HepG2 (cell line): ENCODE measurements at regions not wholly inside any gene's neighbourhood (a gene's known extent, or its start where the extent isn't known, plus 50 kb on each side); places are given as distances from the start of the nearest gene placed in this dataset.

Experiments
- ATAC-seq: fragments of 200-7000 bp; cut with Tn5 transposase; 3 replicates; pipeline ENCODE4 v1.9.1; 2020; ENCODE audit warnings: mild to moderate bottlenecking, moderate library complexity
- BruUV-seq: library from RNA; stranded (reverse); fragments of 400-500 nt; replicated peaks from 2 replicates; lab custom pipeline; 2021; lab: Mats Ljungman, UMichigan
- CTCF ChIA-PET: fragments of 300-600 bp; formaldehyde crosslinking; extraction: SDS; loops from one replicate; lab custom pipeline; 2021; ENCODE audit warnings: low total read pairs, inconsistent platforms, low intra/inter-chr PET ratio; lab: Yijun Ruan, JAX
- POLR2A ChIA-PET: fragments of 350-600 bp; sonication (Branson Sonifier 250); formaldehyde crosslinking; loops from one replicate; lab custom pipeline; 2020; ENCODE audit warnings: antibody characterized with exemption, inconsistent platforms; lab: Yijun Ruan, JAX
- DNase-seq: peaks from one replicate; pipeline ENCODE4 v3.0.0-alpha.2; 2015; ENCODE audit warnings: low spot score
- FAIRE-seq: peaks from 3 replicates; lab custom pipeline; 2011; peaks lifted over from hg19 to GRCh38; lab: Jason Lieb, UNC
- H2AFZ ChIP-seq: one replicate; pipeline ENCODE4 v1.6.1; 2011; ENCODE audit warnings: low read length, inconsistent platforms
- H3K27ac ChIP-seq: fragments of 300-600 bp; 3 replicates; pipeline ENCODE4 v1.8.0; 2011; ENCODE audit warnings: mixed run types, mild to moderate bottlenecking, mixed read lengths, low read length, inconsistent platforms; ENCODE audit not compliant: insufficient read depth; ENCODE audit errors: extremely low read length
- H3K27me3 ChIP-seq, 2 experiments: fragments of 200-600 bp in 1 of 2; 2 replicates in 1 of 2; 3 replicates in 1 of 2; pipeline versions ENCODE4 v1.6.0 to v1.8.0; 2011; ENCODE audit warnings: low read length in 2 of 2, mild to moderate bottlenecking in 2 of 2, moderate library complexity in 2 of 2, inconsistent platforms in 1 of 2; ENCODE audit not compliant: insufficient read depth in 2 of 2, control insufficient read depth in 1 of 2
- H3K36me3 ChIP-seq, 2 experiments: fragments of 200-600 bp in 1 of 2; replicated peaks in 1 of 2; 2 replicates in 1 of 2; 3 replicates in 1 of 2; pipeline versions ENCODE4 v1.5.1 to v1.8.0; 2011; ENCODE audit warnings: low read length in 2 of 2, inconsistent platforms in 1 of 2; ENCODE audit not compliant: insufficient read depth in 2 of 2, control insufficient read depth in 1 of 2
- H3K4me1 ChIP-seq: 2 replicates; pipeline ENCODE4 v1.5.1; 2012; ENCODE audit warnings: low read length, inconsistent platforms; ENCODE audit not compliant: insufficient read depth
- H3K4me2 ChIP-seq: 2 replicates; pipeline ENCODE4 v1.6.0; 2011; ENCODE audit warnings: low read depth, low read length, inconsistent platforms
- H3K4me3 ChIP-seq, 3 experiments: fragments of 200-600 bp in 1 of 3; sonication (generic), shearing (Covaris generic) in 1 of 3; replicated peaks in 1 of 3; 2 replicates each; pipeline ENCODE4 v1.5.1; 2011 to 2016; ENCODE audit warnings: low read length in 3 of 3, inconsistent platforms in 2 of 3, low read depth in 2 of 3, mild to moderate bottlenecking in 2 of 3, control low read depth in 1 of 3, mixed read lengths in 1 of 3; ENCODE audit not compliant: insufficient read depth in 1 of 3
- H3K79me2 ChIP-seq: one replicate; pipeline ENCODE4 v1.6.1; 2011; ENCODE audit warnings: low read length, inconsistent platforms; ENCODE audit not compliant: insufficient read depth
- H3K9ac ChIP-seq: 2 replicates; pipeline ENCODE4 v1.6.0; 2011; ENCODE audit warnings: mild to moderate bottlenecking, low read depth, low read length, inconsistent platforms; ENCODE audit not compliant: insufficient read depth
- H3K9me3 ChIP-seq: 2 replicates; pipeline ENCODE4 v1.5.1; 2012; ENCODE audit warnings: mild to moderate bottlenecking, low read length
- H4K20me1 ChIP-seq: 2 replicates; pipeline ENCODE4 v1.6.0; 2011; ENCODE audit warnings: inconsistent platforms, mild to moderate bottlenecking, low read length, moderate library complexity; ENCODE audit not compliant: insufficient read depth
- CERS6 ChIP-seq: sonication (generic); formaldehyde crosslinking; IDR thresholded peaks from 2 replicates; pipeline ENCODE4 v1.5.0; 2020; ENCODE audit warnings: missing genetic modification reagents
- CHD4 ChIP-seq: fragments of 200-600 bp; sonication (generic); IDR thresholded peaks from 2 replicates; pipeline ENCODE4 v1.7.0; 2017; ENCODE audit warnings: mild to moderate bottlenecking, low read length, borderline replicate concordance
- CSRNP2 ChIP-seq: sonication (generic); formaldehyde crosslinking; conservative IDR thresholded peaks from 2 replicates; pipeline ENCODE4 v1.8.0; 2022; ENCODE audit warnings: low read depth, missing genetic modification reagents
- GMEB1 ChIP-seq: sonication (generic); formaldehyde crosslinking; IDR thresholded peaks from 2 replicates; pipeline ENCODE4 v1.5.1; 2020; ENCODE audit warnings: missing genetic modification reagents, mild to moderate bottlenecking, borderline replicate concordance
- NCOR1 ChIP-seq: fragments of 200-600 bp; sonication (generic); IDR thresholded peaks from 2 replicates; pipeline ENCODE4 v1.7.0; 2017; ENCODE audit warnings: antibody characterized with exemption, low read length, borderline replicate concordance
- SMAD9 ChIP-seq: sonication (generic); formaldehyde crosslinking; IDR thresholded peaks from 2 replicates; pipeline ENCODE4 v1.5.1; 2020; ENCODE audit warnings: mild to moderate bottlenecking, missing genetic modification reagents
- ZFP1 ChIP-seq: IDR thresholded peaks from 2 replicates; pipeline ENCODE4 v1.6.1; 2016
- ZMAT5 ChIP-seq: sonication (generic); formaldehyde crosslinking; IDR thresholded peaks from 2 replicates; pipeline ENCODE4 v1.5.0; 2020; ENCODE audit warnings: mild to moderate bottlenecking, low read depth, missing genetic modification reagents, borderline replicate concordance
- ZNF383 ChIP-seq: sonication (generic); formaldehyde crosslinking; IDR thresholded peaks from 2 replicates; pipeline ENCODE4 v1.4.0; 2020; ENCODE audit warnings: missing genetic modification reagents, mild to moderate bottlenecking, borderline replicate concordance
- ZNF510 ChIP-seq: sonication (generic); formaldehyde crosslinking; IDR thresholded peaks from 2 replicates; pipeline ENCODE4 v1.4.0; 2020; ENCODE audit warnings: low read depth, mild to moderate bottlenecking, missing genetic modification reagents
- ZNF530 ChIP-seq: sonication (generic); formaldehyde crosslinking; IDR thresholded peaks from 2 replicates; pipeline ENCODE4 v1.5.0; 2020; ENCODE audit warnings: low read depth, mild to moderate bottlenecking, missing genetic modification reagents
- ZNF574 ChIP-seq: sonication (generic); formaldehyde crosslinking; IDR thresholded peaks from 2 replicates; pipeline ENCODE4 v1.4.0; 2020; ENCODE audit warnings: missing genetic modification reagents
- ZNF747 ChIP-seq: sonication (generic); formaldehyde crosslinking; IDR thresholded peaks from 2 replicates; pipeline ENCODE4 v1.8.1; 2023; ENCODE audit warnings: missing genetic modification reagents, mild to moderate bottlenecking, borderline replicate concordance
- ZNF772 ChIP-seq: sonication (generic); formaldehyde crosslinking; IDR thresholded peaks from 2 replicates; pipeline ENCODE4 v1.5.0; 2020; ENCODE audit warnings: mild to moderate bottlenecking, missing genetic modification reagents
- WGBS: methylation state at CpG from one replicate; pipeline ENCODE4 v1.1.6; 2017; ENCODE audit warnings: low lambda C conversion rate; 5-methylcytosine and 5-hydroxymethylcytosine counted together
- in situ Hi-C: cut with HindIII; loops from 2 replicates; pipeline ENCODE4 v1.10.0; 2017; ENCODE audit warnings: low pct_unique_long_range_greater_than_20kb; ENCODE audit not compliant: extremely low pct_ligation_motif_present
- intact Hi-C: fragments of 100-400 bp; cut with micrococcal nuclease; formaldehyde crosslinking; loops from one replicate; pipeline ENCODE4 v1.10.0; 2022; ENCODE audit not compliant: unreplicated experiment

- TF ChIP-seq ZNF383 (CRISPR knock-in tag) (no peak), GMEB1 (CRISPR knock-in tag) (no peak), NCOR1 (no peak), ZFP1 (CRISPR knock-in tag) (no peak), ZNF747 (CRISPR knock-in tag) (no peak), CERS6 (CRISPR knock-in tag) (no peak), ZNF772 (CRISPR knock-in tag) (no peak), SMAD9 (CRISPR knock-in tag) (no peak), ZNF510 (CRISPR knock-in tag) (no peak)
Observed at GRCh38 chr2:2960441-2961133, 417.0 kb downstream of the EIPR1 start (continued).

- POLR2A ChIA-PET: no interaction called here
- no peak overlapping the region for H3K4me3 ChIP-seq
- CTCF ChIA-PET: no interaction called here
- no peak overlapping the region for H2AFZ ChIP-seq
- H3K27me3 ChIP-seq: peaks cover 0 to 7% of the 10 kb centered on the region in 2 experiments; a peak in 1 of 5 replicates
- H4K20me1 ChIP-seq: no peaks in the 10 kb centered on the region
- no peaks in the 10 kb centered on the region for H3K79me2 ChIP-seq
- H3K27ac ChIP-seq: no peak overlapping the region
- 23% methylated on average over 11 of the region's 11 CpGs for WGBS
- FAIRE-seq (no peak), ATAC-seq (no peak), DNase-seq (no peak)
- TF ChIP-seq ZMAT5 (CRISPR knock-in tag) (no peak), ZNF574 (no peak), ZNF530 (CRISPR knock-in tag) (no peak), CSRNP2 (no peak), CHD4 (no peak)
- no peak overlapping the region for H3K4me2 ChIP-seq
- H3K36me3 ChIP-seq: no peaks in the 10 kb centered on the region
- H3K9ac ChIP-seq: no peak overlapping the region
- H3K4me1 ChIP-seq: no peaks in the 10 kb centered on the region
- in situ Hi-C loops (no loop called here), intact Hi-C loops (no loop called here)
- no peaks in the 10 kb centered on the region for H3K9me3 ChIP-seq
- no TSS peak for BruUV-seq
Observed at GRCh38 chr2:2950403-2950952, 427.1 kb downstream of the EIPR1 start.
